ENCODE measurements at regions not wholly inside any gene's neighbourhood (a gene's known extent, or its start where the extent isn't known, plus 50 kb on each side); places are given as distances from the start of the nearest gene placed in this dataset.

DNA sequence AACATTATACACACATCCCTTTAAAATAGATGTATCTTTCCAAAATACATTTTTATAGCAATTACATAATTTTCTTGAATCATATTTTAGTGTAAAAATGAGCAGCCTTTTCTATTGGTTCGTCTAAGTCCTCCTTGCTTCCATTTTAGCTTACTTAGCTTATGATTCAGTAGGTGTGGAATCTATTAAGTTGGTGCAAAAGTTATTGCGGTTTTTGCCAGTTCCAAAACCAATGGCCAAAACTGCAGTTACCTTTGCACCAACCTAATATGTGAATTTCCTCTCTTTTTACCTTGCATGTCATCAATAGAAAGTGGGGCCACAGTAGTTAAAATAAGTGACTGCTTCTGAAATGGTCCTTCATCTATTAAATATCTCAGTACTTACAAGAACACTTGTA is 279.0 kb downstream of the OTUD1 start:
- Mint-ChIP-seq H3K27me3 (ENCODE audit: unreplicated experiment) (peaks cover 2% of the 10 kb centered on the region), H3K9me3 (ENCODE audit: unreplicated experiment) (no peaks in the 10 kb centered on the region), H3K4me1 (ENCODE audit: low read depth, unreplicated experiment) (no peaks in the 10 kb centered on the region), H3K36me3 (ENCODE audit: unreplicated experiment) (no peaks in the 10 kb centered on the region), H3K27ac (ENCODE audit: unreplicated experiment) (no peak overlapping the region), H3K4me3 (ENCODE audit: unreplicated experiment) (no peak overlapping the region)
- TF ChIP-seq CTCF (IDR thresholded peaks at IDR 0.05; ENCODE audit: partially characterized antibody, unreplicated experiment) = no peak
- DNase-seq = no peak

DNA sequence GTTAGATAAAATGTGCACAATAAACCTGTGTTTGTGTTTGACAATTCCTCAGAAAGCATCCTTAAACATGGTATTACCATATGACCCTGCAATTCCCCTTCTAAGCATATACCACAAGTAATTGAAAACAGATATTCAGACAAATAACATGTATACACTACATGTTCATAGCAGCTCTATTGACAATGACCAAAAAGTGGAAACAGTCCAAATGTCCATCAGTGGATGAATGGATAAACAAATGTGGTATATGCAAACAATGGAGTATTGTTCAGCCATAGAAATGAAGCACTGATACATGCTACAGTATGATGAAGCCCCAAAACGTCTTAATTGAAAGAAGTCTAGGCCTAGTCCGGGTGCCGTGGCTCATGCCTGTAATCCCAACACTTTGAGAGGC is 280.1 kb downstream of the OTUD1 start:
- Mint-ChIP-seq H3K27ac (ENCODE audit: unreplicated experiment) (no peak overlapping the region), H3K4me1 (ENCODE audit: low read depth, unreplicated experiment) (no peaks in the 10 kb centered on the region), H3K36me3 (ENCODE audit: unreplicated experiment) (no peaks in the 10 kb centered on the region), H3K9me3 (ENCODE audit: unreplicated experiment) (no peaks in the 10 kb centered on the region), H3K4me3 (ENCODE audit: unreplicated experiment) (no peak overlapping the region), H3K27me3 (ENCODE audit: unreplicated experiment) (peaks cover 2% of the 10 kb centered on the region)
- DNase-seq = no peak
- TF ChIP-seq CTCF (IDR thresholded peaks at IDR 0.05; ENCODE audit: partially characterized antibody, unreplicated experiment) = no peak

DNA sequence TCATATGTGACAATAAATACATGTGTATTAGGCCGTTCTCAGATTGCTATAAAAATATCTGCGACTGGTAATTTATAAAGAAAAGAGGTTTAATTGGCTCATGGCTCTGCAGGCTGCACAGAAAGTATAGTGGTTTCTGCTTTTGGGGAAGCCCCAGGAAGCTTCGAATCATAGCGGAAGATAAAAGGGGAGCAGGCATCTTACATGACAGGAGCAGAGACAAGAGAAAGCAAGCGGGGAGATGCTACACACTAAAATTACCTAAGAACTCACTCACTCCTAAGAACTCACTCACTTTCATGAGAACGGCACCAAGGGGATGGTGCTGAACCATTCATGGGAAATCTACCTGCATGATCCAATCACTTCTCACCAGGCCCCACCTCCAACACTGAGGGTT is 284.9 kb downstream of the OTUD1 start:
- Mint-ChIP-seq H3K4me3 (ENCODE audit: unreplicated experiment) (no peak overlapping the region), H3K27ac (ENCODE audit: unreplicated experiment) (no peak overlapping the region), H3K9me3 (ENCODE audit: unreplicated experiment) (peaks cover 2% of the 10 kb centered on the region), H3K4me1 (ENCODE audit: low read depth, unreplicated experiment) (no peaks in the 10 kb centered on the region), H3K27me3 (ENCODE audit: unreplicated experiment) (peaks cover 2% of the 10 kb centered on the region), H3K36me3 (ENCODE audit: unreplicated experiment) (no peaks in the 10 kb centered on the region)
- TF ChIP-seq CTCF (IDR thresholded peaks at IDR 0.05; ENCODE audit: partially characterized antibody, unreplicated experiment) = no peak
- DNase-seq = no peak

GRCh38 chr10:23725548-23725947 is 286.7 kb downstream of the OTUD1 start:
- no peak overlapping the region for H3K4me3 Mint-ChIP-seq (ENCODE audit: unreplicated experiment)
- DNase-seq = no peak
- no peaks in the 10 kb centered on the region for H3K36me3 Mint-ChIP-seq (ENCODE audit: unreplicated experiment)
- H3K9me3 Mint-ChIP-seq (ENCODE audit: unreplicated experiment) = peaks cover 2% of the 10 kb centered on the region
- H3K27ac Mint-ChIP-seq (ENCODE audit: unreplicated experiment) = no peak overlapping the region
- no peak for TF ChIP-seq CTCF (IDR thresholded peaks at IDR 0.05; ENCODE audit: partially characterized antibody, unreplicated experiment)
- no peaks in the 10 kb centered on the region for H3K4me1 Mint-ChIP-seq (ENCODE audit: low read depth, unreplicated experiment)
- H3K27me3 Mint-ChIP-seq (ENCODE audit: unreplicated experiment) = peaks cover 2% of the 10 kb centered on the region

DNA sequence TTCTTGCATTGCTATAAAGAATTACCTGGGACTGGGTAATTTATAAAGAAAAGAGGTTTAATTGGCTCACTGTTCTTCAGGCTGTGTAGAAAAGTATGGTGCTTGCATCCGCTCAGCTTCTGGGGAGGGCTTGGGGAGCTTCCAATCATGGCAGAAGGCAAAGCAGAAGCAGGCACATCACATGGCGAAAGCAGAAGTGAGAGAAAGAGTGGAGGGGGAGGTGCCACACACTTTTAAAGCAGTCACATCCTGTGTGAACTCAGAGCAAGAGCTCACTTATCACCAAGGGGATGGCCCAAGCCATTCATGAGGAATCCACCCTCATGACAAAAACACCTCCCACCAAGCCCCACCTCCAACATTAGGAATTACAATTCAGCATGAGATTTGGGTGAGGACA is 303.5 kb downstream of the OTUD1 start:
- H3K36me3 Mint-ChIP-seq (ENCODE audit: unreplicated experiment) = no peaks in the 10 kb centered on the region
- no peak for TF ChIP-seq CTCF (IDR thresholded peaks at IDR 0.05; ENCODE audit: partially characterized antibody, unreplicated experiment)
- no peak overlapping the region for H3K27ac Mint-ChIP-seq (ENCODE audit: unreplicated experiment)
- H3K27me3 Mint-ChIP-seq (ENCODE audit: unreplicated experiment) = peaks cover 3% of the 10 kb centered on the region
- H3K4me1 Mint-ChIP-seq (ENCODE audit: low read depth, unreplicated experiment) = no peaks in the 10 kb centered on the region
- H3K9me3 Mint-ChIP-seq (ENCODE audit: unreplicated experiment) = peaks cover 1% of the 10 kb centered on the region
- DNase-seq = no peak
- no peak overlapping the region for H3K4me3 Mint-ChIP-seq (ENCODE audit: unreplicated experiment)
